K562 (cell line): ENCODE measurements at regions not wholly inside any gene's neighbourhood (a gene's known extent, or its start where the extent isn't known, plus 50 kb on each side); places are given as distances from the start of the nearest gene placed in this dataset.

Source experiments
- ATAC-seq: fragments of 200-7000 bp; cut with Tn5 transposase; 3 replicates; pipeline ENCODE4 v1.9.1; 2020; ENCODE audit warnings: moderate library complexity
- BruUV-seq: library from RNA; stranded (reverse); fragments of 400-500 nt; replicated peaks from 2 replicates; lab custom pipeline; 2021; lab: Mats Ljungman, UMichigan
- CTCF ChIA-PET: fragments of 300-600 bp; formaldehyde crosslinking; extraction: SDS; loops from one replicate; lab custom pipeline; 2021; ENCODE audit warnings: low intra/inter-chr PET ratio; lab: Yijun Ruan, JAX
- POLR2A ChIA-PET: fragments of 300-600, 350-650 bp; sonication (Branson Sonifier 250); formaldehyde crosslinking; extraction: SDS; loops from one replicate; lab custom pipeline; 2021; ENCODE audit warnings: antibody characterized with exemption, inconsistent platforms; lab: Yijun Ruan, JAX
- DNase-seq, 4 experiments: peaks; one replicate each; pipeline versions ENCODE4 v3.0.0 to v3.0.0-alpha.2; 2011 to 2018; ENCODE audit warnings: low spot score in 3 of 4, mixed read lengths in 3 of 4; ENCODE audit errors: extremely low read depth in 1 of 4
- FAIRE-seq: peaks from 2 replicates; lab custom pipeline; 2011; peaks lifted over from hg19 to GRCh38; lab: Jason Lieb, UNC
- H2AFZ ChIP-seq: 2 replicates; pipeline ENCODE4 v1.6.0; 2011; ENCODE audit warnings: low read depth, low read length, control low read depth, inconsistent platforms
- H3K27ac ChIP-seq: fragments of 200-600 bp; 3 replicates; pipeline ENCODE4 v1.8.0; 2011; ENCODE audit warnings: low read depth, mild to moderate bottlenecking, control low read depth, inconsistent platforms, low read length, moderate library complexity, mixed read lengths; ENCODE audit errors: extremely low read depth
- H3K27me3 ChIP-seq, 2 experiments: fragments of 300-600 bp in 1 of 2; 2 replicates in 1 of 2; 3 replicates in 1 of 2; pipeline versions ENCODE4 v1.6.0 to v1.8.0; 2011; ENCODE audit warnings: inconsistent platforms in 2 of 2, low read length in 2 of 2, mild to moderate bottlenecking in 1 of 2, mixed read lengths in 1 of 2, moderate library complexity in 1 of 2; ENCODE audit not compliant: control insufficient read depth in 2 of 2, insufficient read depth in 2 of 2
- H3K36me3 ChIP-seq: fragments of 300-600 bp; 3 replicates; pipeline ENCODE4 v1.8.0; 2011; ENCODE audit warnings: mild to moderate bottlenecking, low read length, inconsistent platforms; ENCODE audit not compliant: control insufficient read depth, insufficient read depth
- H3K4me1 ChIP-seq, 2 experiments: fragments of 200-600 bp in 1 of 2; replicated peaks in 1 of 2; 2 replicates in 1 of 2; 3 replicates in 1 of 2; pipeline versions ENCODE4 v1.5.1 to v1.8.0; 2011; ENCODE audit warnings: inconsistent platforms in 2 of 2, low read length in 2 of 2, mild to moderate bottlenecking in 1 of 2, mixed read lengths in 1 of 2, moderate library complexity in 1 of 2; ENCODE audit not compliant: control insufficient read depth in 2 of 2, insufficient read depth in 2 of 2
- H3K4me2 ChIP-seq: 2 replicates; pipeline ENCODE4 v1.6.1; 2011; ENCODE audit warnings: low read length, control low read depth, inconsistent platforms, mixed read lengths; ENCODE audit not compliant: insufficient read depth
- H3K4me3 ChIP-seq: fragments of 200-600 bp; sonication (generic), shearing (Covaris generic); 2 replicates; pipeline ENCODE4 v1.5.1; 2016; ENCODE audit warnings: control low read depth, inconsistent platforms
- H3K79me2 ChIP-seq: fragments of 200-600 bp; 3 replicates; pipeline ENCODE4 v1.8.0; 2011; ENCODE audit warnings: low read length, inconsistent platforms; ENCODE audit not compliant: control insufficient read depth, insufficient read depth
- H3K9ac ChIP-seq, 2 experiments: 2 replicates each; pipeline versions ENCODE4 v1.6.0 to v1.6.1; 2011; ENCODE audit warnings: low read depth in 2 of 2, low read length in 2 of 2, control low read depth in 1 of 2, inconsistent platforms in 1 of 2, mild to moderate bottlenecking in 1 of 2, mixed read lengths in 1 of 2; ENCODE audit not compliant: insufficient read depth in 1 of 2
- H3K9me1 ChIP-seq: one replicate; pipeline ENCODE4 v1.6.0; 2011; ENCODE audit warnings: inconsistent platforms, mild to moderate bottlenecking, low read length, moderate library complexity; ENCODE audit not compliant: control insufficient read depth, insufficient read depth
- H3K9me3 ChIP-seq: replicated peaks from 2 replicates; pipeline ENCODE4 v1.5.1; 2011; ENCODE audit warnings: low read depth, low read length, inconsistent platforms; ENCODE audit not compliant: control insufficient read depth, insufficient read depth
- H4K20me1 ChIP-seq: replicated peaks from 2 replicates; pipeline ENCODE4 v1.6.1; 2011; ENCODE audit warnings: low read length, inconsistent platforms, mixed read lengths; ENCODE audit not compliant: control insufficient read depth, insufficient read depth
- FOXM1 ChIP-seq, 2 experiments: fragments of 450-650 bp in 1 of 2; sonication (generic) in 1 of 2; formaldehyde crosslinking in 1 of 2; IDR thresholded peaks; 2 replicates each; pipeline versions ENCODE4 v1.6.1 to v1.9.0; 2017 to 2022; ENCODE audit warnings: low read depth in 2 of 2, mild to moderate bottlenecking in 2 of 2, missing genetic modification reagents in 1 of 2, moderate library complexity in 1 of 2
- GATAD2B ChIP-seq: fragments of 450-650 bp; IDR thresholded peaks from 2 replicates; pipeline ENCODE4 v1.6.1; 2017; ENCODE audit warnings: mild to moderate bottlenecking, borderline replicate concordance
- GTF2E2 ChIP-seq: fragments of 200-800 bp; sonication (Bioruptor generic); IDR thresholded peaks from 2 replicates; pipeline ENCODE4 v1.6.1; 2016; ENCODE audit warnings: missing genetic modification characterization, missing compliant biosample characterization
- JUNB ChIP-seq: fragments of 450-650 bp; formaldehyde crosslinking; conservative IDR thresholded peaks from 2 replicates; pipeline ENCODE4 v1.4.0; 2020; ENCODE audit warnings: mild to moderate bottlenecking
- KAT2B ChIP-seq: IDR thresholded peaks from one replicate; pipeline ENCODE4 v1.6.1; 2012; ENCODE audit warnings: low read depth, mild to moderate bottlenecking, control low read depth, inconsistent platforms, low read length, moderate library complexity
- KLF10 ChIP-seq: fragments of 250-450 bp; sonication (Bioruptor Pico); IDR thresholded peaks from 2 replicates; pipeline ENCODE4 v1.6.1; 2021; ENCODE audit warnings: matching md5 sums
- MEF2D ChIP-seq: conservative IDR thresholded peaks from 2 replicates; pipeline ENCODE4 v1.6.1; 2016; ENCODE audit warnings: low read depth, missing genetic modification characterization, missing compliant biosample characterization
- MTA1 ChIP-seq: fragments of 450-650 bp; IDR thresholded peaks from 2 replicates; pipeline ENCODE4 v1.6.1; 2017; ENCODE audit warnings: borderline replicate concordance
- SP1 ChIP-seq: sonication (generic); formaldehyde crosslinking; IDR thresholded peaks from 2 replicates; pipeline ENCODE4 v1.8.1; 2022; ENCODE audit warnings: mild to moderate bottlenecking, missing genetic modification reagents
- ZFP1 ChIP-seq: fragments of 450-650 bp; formaldehyde crosslinking; IDR thresholded peaks from 2 replicates; pipeline ENCODE4 v1.4.0; 2020; ENCODE audit warnings: mild to moderate bottlenecking, mixed read lengths
- ZFX ChIP-seq: sonication (generic); formaldehyde crosslinking; IDR thresholded peaks from 2 replicates; pipeline ENCODE4 v1.8.0; 2022; ENCODE audit warnings: mild to moderate bottlenecking, missing genetic modification reagents, moderate library complexity
- WGBS: fragments of 100-300 bp; shearing (Covaris generic); methylation state at CpG from one replicate; pipeline ENCODE4 v1.1.6; 2016; ENCODE audit warnings: low coverage, mixed read lengths; ENCODE audit not compliant: insufficient coverage; ENCODE audit errors: missing lambda C conversion rate; 5-methylcytosine and 5-hydroxymethylcytosine counted together
- in situ Hi-C: fragments of 300-500 bp; cut with MboI; formaldehyde crosslinking; loops from 4 replicates; pipeline ENCODE4 v1.15.0; 2018; ENCODE audit warnings: inconsistent platforms, mixed read lengths
- intact Hi-C: fragments of 100-400 bp; cut with micrococcal nuclease; formaldehyde crosslinking; loops from 2 replicates; pipeline ENCODE4 v1.14.2; 2022
- TF ChIP-seq, protein P1 (sequence below): IDR thresholded peaks from 2 replicates; pipeline ENCODE4 v1.6.1; 2016; ENCODE audit warnings: missing genetic modification characterization, missing compliant biosample characterization

DNA sequence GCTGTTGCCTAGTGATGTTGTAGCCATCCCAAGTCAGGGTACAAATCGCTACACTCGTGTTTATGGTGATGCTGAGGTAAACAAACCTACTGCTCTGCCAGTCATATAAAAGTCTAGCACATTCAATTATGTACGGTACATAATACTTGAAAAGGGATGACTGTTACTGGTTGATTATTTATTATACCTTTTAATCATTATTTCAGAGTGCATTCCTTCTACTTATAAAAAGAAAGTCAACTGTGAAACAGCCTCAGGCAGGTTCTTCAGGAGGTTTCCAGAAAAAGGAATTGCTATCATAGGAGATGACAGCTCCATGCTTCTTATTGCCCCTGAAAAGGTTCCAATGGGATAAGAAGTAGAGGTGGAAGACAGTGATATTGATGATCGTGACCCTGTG is 652.5 kb upstream of the KIRREL3 start:
- Histone ChIP-seq H2AFZ (no peak overlapping the region), H3K27ac (no peak overlapping the region), H3K79me2 (no peaks in the 10 kb centered on the region), H3K27me3 (no peaks in the 10 kb centered on the region), H3K36me3 (no peaks in the 10 kb centered on the region), H3K9me3 (no peaks in the 10 kb centered on the region; the same call in none of the 2 replicates), H3K4me1 (no peaks in the 10 kb centered on the region), H3K9ac (no peak overlapping the region), H4K20me1 (no peaks in the 10 kb centered on the region), H3K4me3 (no peak overlapping the region), H3K9me1 (no peaks in the 10 kb centered on the region), H3K4me2 (no peak overlapping the region)
- DNase-seq: no peak
- in situ Hi-C loops: no loop called here
- 0% methylated on average over 4 of the region's 4 CpGs for WGBS
- TF ChIP-seq SP1 (CRISPR knock-in tag) (no peak), ZFP1 (CRISPR knock-in tag) (no peak), FOXM1 (IDR thresholded peaks at IDR 0.05; ENCODE audit: low read depth) (no peak), FOXM1 (CRISPR knock-in tag; IDR thresholded peaks at IDR 0.05; ENCODE audit: low read depth) (no peak), GTF2E2 (tag) (no peak), KLF10 (CRISPR knock-in tag) (no peak), JUNB (CRISPR knock-in tag) (no peak), MEF2D (no peak), ZFX (no peak), MTA1 (no peak), KAT2B (no peak), GATAD2B (no peak)
- TF ChIP-seq, protein P1, sequence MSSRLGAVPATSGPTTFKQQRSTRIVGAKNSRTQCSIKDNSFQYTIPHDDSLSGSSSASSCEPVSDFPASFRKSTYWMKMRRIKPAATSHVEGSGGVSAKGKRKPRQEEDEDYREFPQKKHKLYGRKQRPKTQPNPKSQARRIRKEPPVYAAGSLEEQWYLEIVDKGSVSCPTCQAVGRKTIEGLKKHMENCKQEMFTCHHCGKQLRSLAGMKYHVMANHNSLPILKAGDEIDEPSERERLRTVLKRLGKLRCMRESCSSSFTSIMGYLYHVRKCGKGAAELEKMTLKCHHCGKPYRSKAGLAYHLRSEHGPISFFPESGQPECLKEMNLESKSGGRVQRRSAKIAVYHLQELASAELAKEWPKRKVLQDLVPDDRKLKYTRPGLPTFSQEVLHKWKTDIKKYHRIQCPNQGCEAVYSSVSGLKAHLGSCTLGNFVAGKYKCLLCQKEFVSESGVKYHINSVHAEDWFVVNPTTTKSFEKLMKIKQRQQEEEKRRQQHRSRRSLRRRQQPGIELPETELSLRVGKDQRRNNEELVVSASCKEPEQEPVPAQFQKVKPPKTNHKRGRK (tag): no peak
- BruUV-seq: no TSS peak
- ChIA-PET CTCF (no interaction called here), POLR2A (no interaction called here)
- intact Hi-C loops: no loop called here
- ATAC-seq: no peak
- no peak for FAIRE-seq
